HG03159 (cell line): ENCODE measurements at regions not wholly inside any gene's neighbourhood (a gene's known extent, or its start where the extent isn't known, plus 50 kb on each side); places are given as distances from the start of the nearest gene placed in this dataset.
"Not testable (repeated sequence)": the region's sequence is repeated elsewhere in the genome, so short reads cannot be mapped to it uniquely, and the experiment has no call there.

ENCODE experiments used
- ATAC-seq: cut with Tn5 transposase; IDR thresholded peaks from one replicate; pipeline ENCODE4 v1.9.1; 2021; ENCODE audit warnings: mild to moderate bottlenecking, moderate library complexity; ENCODE audit not compliant: unreplicated experiment

- ATAC-seq = no peak
Measured at GRCh38 chr4:20196476-20196875, 55.2 kb upstream of the SLIT2 start.

GRCh38 chr4:20195071-20195885 lies 56.4 kb upstream of the SLIT2 start:
- ATAC-seq = no peak

- no peak for ATAC-seq
Measured at GRCh38 chr4:20194123-20195013, 57.3 kb upstream of the SLIT2 start.

GRCh38 chr4:20193141-20193936 lies 58.4 kb upstream of the SLIT2 start:
- no peak for ATAC-seq

- ATAC-seq = no peak
Measured at GRCh38 chr4:20192736-20193135, 59.0 kb upstream of the SLIT2 start.

GRCh38 chr4:20185103-20185502 lies 66.6 kb upstream of the SLIT2 start:
- no peak for ATAC-seq

- not testable (repeated sequence) for ATAC-seq
Measured at GRCh38 chr4:20183131-20183530, 68.6 kb upstream of the SLIT2 start.

GRCh38 chr4:20181926-20182325 lies 69.8 kb upstream of the SLIT2 start:
- no peak for ATAC-seq

GRCh38 chr4:20180509-20180908 lies 71.2 kb upstream of the SLIT2 start:
- ATAC-seq = no peak

- ATAC-seq = no peak
Measured at GRCh38 chr4:20178902-20179576, 72.7 kb upstream of the SLIT2 start.

GRCh38 chr4:20176881-20177280 lies 74.8 kb upstream of the SLIT2 start:
- ATAC-seq = no peak

- no peak for ATAC-seq
Measured at GRCh38 chr4:20172070-20172760, 79.5 kb upstream of the SLIT2 start.

- ATAC-seq = no peak
Measured at GRCh38 chr4:20166544-20166943, 85.2 kb upstream of the SLIT2 start.

GRCh38 chr4:20159516-20159915 lies 92.2 kb upstream of the SLIT2 start:
- ATAC-seq = no peak

GRCh38 chr4:20158195-20158594 lies 93.5 kb upstream of the SLIT2 start:
- ATAC-seq = no peak

GRCh38 chr4:20151436-20151835 lies 100.3 kb upstream of the SLIT2 start:
- no peak for ATAC-seq

GRCh38 chr4:20149143-20149542 lies 102.6 kb upstream of the SLIT2 start:
- not testable (repeated sequence) for ATAC-seq

- ATAC-seq = no peak
Measured at GRCh38 chr4:20137176-20137575, 114.5 kb upstream of the SLIT2 start.

GRCh38 chr4:20127626-20128025 lies 124.1 kb upstream of the SLIT2 start:
- no peak for ATAC-seq

- no peak for ATAC-seq
Measured at GRCh38 chr4:20126906-20127305, 124.8 kb upstream of the SLIT2 start.
